HG03196 (cell line): ENCODE measurements at regions not wholly inside any gene's neighbourhood (a gene's known extent, or its start where the extent isn't known, plus 50 kb on each side); places are given as distances from the start of the nearest gene placed in this dataset.

Source experiments
- ATAC-seq: cut with Tn5 transposase; IDR thresholded peaks from one replicate; pipeline ENCODE4 v1.9.1; 2021; ENCODE audit not compliant: unreplicated experiment

DNA sequence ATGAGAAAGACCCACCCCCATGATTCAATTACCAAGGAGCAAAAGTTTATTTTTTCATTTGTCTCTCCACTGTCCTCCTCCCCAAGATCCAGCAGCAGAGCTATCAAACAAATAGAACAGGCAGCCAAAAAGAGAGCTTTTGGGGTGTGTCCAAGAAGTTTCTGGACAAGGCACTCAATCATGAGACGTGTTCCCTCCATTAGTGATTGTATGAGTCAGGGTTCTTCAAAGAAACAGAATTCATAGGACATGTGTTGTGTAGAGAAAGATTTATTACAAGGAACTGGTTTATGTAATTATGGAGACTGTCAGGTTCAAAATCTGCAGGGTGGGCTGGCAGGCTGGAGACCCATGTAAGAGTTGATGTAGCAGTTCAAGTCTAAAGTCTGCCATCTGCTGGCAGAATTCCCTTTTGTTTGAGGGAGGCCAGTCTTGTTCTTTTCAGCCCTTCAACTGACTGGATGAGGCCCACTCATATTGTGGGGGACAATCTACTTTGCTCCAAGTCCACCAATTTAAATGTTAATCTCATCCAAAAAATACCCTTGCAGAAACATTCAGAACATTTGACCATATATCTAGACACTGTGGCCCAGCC lies 248.1 kb upstream of the OPRM1 start:
- ATAC-seq: no peak

DNA sequence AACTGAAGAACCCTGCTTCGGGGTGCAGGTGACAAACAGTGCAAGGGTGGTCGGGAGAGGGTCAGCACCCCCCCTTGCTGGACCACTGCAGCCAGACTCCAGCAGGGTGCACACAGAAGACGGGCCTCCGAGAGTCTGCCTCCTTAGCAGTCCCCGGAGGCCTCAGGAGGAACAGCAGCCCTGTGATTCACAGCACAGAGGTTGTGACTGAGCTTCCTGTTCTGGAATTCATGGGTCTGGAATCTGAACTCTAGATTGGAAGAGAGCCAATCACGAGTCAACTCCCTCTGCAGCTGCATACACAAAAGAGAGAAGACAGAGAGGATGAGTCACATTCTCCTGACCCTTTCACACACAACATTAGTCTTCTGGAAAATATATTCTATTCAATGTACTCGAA lies 249.0 kb upstream of the OPRM1 start:
- ATAC-seq: no peak

DNA sequence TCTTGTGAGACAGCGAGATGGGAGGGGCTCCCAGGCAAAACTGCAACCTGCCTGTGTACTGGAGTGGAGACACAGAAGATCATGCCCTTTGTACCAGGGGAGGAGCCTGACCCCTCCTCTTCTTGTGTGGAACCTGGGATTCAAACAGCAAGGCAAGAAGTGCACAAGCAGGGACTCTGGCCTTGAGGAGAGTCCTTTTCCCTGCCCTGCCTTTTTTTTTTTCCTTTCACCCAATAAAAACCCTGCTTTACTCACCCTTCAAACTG lies 251.8 kb upstream of the OPRM1 start:
- no peak for ATAC-seq

DNA sequence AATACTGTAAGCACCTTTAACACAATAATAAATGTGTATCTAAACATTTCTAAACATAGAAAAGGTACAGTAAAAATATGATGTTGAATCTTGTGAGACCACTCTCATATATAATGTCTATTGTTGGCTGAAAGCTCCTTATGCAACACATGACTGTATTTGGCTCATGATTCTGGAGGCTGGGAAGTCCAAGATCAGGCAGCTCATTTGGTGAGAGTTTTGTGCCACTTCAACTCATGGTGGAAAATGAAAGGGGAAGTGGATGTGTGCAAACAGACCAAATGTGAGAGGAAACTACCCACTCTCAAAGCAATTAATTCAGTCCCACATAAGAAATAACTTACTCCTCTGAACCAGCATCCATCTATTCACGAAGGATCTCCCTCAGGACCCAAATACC lies 257.7 kb upstream of the OPRM1 start:
- ATAC-seq: no peak

DNA sequence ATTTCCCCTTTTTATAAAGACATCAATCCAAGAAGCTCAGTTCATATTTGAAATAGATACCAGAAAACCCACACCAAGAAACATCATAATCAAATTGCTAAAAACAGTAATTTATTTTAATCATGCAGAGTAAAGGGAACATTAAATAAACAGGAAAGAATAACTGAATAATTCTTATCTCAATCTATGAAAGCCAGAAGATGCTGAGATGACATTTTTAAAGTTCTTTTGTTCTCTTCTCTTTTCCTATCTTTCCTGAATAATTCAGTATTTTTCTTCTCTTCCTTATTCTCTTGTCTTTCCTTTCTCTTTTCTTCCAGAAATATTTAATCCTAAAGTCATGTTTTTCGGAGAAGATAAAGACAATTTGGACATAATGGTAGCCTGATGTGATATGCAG lies 259.0 kb upstream of the OPRM1 start:
- ATAC-seq: no peak

DNA sequence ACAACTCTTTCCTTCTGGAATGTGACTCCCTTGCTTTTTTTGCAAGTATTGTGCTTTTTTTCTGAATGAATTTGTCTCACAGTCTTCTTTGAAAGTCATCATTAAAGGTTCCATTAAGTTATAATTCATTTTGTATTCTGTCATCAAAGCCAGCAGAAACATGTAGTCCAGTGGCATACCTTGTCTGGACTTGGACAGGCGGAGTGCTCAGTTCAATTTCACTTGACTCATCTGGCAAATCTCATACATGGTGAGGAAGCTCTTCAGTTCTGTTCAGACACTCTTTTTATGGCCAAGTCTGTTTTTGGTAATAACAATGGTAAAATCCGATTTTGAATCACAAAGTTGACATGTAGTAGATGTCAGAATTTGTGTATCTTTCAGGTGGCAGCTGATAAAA lies 260.8 kb upstream of the OPRM1 start:
- ATAC-seq: no peak

DNA sequence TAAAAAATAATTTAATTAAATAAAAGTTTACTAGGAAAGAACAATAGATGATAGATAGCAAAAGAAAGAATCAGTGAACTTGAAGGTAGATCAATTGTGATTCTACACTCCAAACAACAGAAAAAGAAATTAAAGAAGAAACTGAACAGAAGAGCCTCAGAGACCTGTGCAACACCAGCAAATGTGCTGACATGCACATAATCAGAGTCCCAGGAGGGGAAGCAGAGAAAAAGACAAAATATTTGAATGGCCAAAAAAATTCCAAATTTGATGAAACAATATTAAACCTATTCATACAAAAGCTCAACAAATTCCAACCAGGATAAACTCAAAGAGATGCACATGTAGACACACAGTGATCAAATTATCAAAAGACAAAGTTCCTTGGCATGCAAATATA lies 267.5 kb upstream of the OPRM1 start:
- no peak for ATAC-seq

DNA sequence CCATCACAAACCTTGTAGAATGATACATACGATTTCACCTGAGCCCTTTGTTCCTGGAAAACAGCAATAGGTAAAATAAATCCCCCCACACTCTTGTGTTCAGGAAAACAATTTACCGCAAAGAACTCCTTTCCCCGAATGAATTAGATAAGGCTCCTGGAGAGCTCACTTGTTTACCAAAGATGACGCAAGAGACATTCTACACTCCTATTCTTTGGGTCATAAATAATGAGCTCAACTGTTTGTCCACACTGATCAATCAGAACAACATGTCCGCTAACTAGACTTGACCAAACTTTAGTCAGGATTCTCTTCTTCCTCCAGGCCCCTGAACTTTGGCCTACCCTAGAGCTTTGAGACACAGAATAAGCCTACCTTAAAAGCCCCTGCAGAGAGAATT lies 271.9 kb upstream of the OPRM1 start:
- ATAC-seq: no peak

DNA sequence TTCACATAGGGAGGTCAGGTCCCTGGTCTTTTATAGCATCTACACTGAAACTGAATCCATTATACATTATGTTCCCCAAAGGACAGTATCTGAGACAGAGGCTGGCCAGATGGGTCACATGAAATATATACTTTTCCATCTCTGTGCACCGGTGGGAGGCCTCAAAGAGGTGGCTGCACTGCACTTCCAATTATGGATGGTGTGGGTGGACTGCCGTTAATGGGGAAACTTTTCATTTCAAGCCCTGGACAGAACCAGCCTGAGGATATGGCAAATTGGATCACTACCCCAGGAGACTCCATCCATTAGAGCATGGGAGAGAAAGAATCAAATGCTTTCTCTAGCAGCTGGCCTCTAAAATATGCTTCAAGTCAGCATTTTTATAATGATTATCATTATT lies 280.5 kb upstream of the OPRM1 start:
- ATAC-seq: no peak

DNA sequence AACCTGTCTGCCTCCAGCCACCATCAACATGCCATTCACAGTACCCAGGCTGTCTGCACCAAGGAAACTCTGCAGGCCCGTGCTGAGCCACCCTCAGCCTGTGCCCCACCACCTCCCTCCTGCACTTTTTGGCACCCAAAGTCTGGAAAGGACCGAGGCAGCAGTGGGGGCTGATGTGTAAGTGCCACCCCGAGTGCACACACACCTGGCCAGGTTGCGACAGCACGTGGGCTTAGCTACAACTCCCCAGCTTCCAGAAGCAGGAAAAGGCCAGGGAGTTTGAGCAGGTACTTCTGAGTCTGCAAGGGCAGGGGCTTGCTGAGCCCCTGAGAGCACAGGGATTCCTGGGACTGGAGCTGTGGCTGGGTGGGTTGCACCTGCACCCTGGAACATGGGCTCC lies 303.3 kb upstream of the OPRM1 start:
- ATAC-seq: no peak

DNA sequence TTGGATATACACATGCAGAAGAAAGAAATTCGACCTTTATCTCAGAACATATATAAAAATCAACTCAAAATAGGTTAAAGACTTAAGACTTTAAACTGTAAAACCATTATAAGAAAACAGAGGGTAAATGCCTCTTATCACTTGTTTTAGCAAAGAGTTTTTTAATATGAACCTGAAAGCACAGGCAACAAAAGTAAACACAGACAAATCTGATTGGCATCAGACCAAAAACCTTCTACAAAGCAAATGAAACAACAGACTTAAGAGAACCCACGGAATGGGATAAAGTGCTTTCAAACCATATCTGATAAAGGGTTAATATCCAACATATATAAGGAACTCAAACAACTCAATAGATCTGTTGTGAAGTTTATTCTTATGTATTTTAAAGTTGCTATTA lies 309.9 kb upstream of the OPRM1 start:
- ATAC-seq: no peak

DNA sequence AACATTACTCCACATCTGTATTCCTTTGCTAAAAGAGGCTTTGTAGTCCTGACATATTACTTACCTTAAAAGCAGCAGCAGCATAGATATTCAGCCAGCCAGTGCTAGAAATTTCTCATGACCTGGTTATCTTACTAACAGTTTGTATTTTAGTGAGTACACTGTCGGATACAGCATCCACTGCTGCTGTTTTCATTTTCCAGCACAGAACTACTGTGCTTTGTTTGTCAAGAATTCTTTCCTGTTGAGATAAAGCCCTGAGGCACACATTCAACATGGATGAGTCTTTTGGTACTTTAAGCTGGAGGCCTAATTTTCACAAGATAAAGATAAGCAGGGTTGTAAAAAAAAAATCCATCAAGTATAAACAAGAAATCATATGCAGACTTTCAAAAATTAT lies 311.2 kb upstream of the OPRM1 start:
- ATAC-seq: no peak

DNA sequence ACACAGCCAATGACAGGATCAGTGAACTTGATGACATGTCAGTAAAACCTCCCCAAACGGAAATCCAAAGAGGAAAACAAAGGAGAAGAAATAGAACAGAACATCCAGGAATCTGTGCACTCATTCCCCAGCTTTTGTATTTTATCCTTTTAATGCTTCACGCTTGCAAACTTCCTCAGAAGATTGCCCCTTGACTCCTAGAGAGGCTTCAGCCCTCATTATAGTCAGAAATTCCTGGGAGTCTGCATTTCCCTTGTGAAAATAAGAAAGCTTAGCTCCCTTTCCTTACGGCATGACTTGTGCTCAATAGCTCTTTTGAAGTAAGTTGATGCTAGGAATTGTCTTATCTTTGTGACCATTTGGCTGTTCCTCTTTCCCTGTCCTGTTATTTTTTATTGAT lies 313.6 kb upstream of the OPRM1 start:
- ATAC-seq: no peak

DNA sequence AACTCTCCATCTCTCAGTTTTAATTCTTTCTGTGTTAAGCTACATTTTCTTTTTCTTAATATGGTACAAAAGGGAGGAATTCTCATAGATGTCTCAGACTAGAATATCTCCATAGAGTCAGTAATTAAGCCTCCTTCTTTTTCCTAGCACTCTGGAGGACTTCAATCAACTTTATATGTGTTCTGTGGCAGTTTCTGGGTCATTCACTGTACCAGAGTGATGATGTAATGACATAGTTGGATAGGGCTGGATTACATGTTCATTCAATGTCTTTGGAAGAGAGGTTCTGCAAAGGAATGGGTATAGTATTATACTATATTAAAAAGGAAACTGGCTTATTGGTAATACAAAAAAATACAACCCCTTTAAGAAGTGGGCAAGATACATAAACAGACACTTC lies 318.3 kb upstream of the OPRM1 start:
- no peak for ATAC-seq

DNA sequence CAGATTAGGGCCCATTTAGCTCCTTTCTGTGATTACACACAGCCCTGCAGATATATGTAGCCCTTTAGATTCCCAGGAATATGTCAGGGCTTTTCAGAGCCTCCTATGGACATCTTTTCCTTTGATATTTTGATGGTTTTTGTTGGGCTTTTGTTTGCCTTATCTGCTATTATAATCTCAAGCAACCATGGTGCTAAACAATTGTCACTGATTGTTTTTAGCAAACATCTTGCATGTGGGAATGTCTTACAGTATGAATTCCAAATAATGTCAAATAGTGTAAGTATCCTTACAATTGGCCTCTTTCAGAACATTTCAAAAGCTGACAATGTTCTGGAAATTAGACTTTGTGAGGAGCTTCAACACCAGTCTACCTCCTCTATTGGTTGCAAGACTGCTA lies 333.6 kb upstream of the OPRM1 start:
- no peak for ATAC-seq

DNA sequence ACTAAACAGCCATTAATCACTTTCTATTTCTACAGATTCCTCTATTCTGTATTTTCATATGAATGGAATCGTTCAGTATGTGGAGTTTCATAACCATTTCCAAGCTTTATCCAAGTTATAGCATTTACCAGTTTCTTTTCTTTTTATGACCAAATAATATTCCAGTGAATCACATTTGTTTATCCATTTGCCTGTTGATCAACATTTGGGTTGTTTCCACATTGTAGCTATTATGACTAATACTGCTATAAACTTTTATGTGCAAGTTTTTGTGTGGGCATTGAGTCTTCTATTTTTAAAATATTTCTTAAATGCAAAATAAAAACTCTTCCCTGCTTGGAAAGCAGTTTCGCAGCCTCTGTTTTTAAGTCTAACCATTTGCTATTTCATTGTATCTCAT lies 336.4 kb upstream of the OPRM1 start:
- ATAC-seq: no peak

DNA sequence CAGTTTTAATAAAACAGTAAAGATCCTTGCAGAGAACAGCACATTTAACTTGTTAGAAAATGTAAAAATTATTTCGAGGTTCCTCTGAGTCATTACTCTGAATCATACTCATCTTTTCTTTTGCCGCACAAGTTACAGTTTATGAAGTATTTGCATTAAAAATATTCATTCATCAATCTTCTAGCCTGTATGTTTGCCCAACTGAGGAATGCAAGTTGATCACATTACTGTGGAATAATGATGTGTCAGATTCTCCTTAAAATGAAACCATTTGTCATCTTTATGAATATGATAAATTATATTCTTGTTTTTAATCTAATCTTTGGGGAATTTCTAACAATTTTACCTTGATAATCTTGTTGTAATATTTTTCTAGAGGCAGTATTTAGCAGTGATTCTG lies 340.4 kb upstream of the OPRM1 start:
- no peak for ATAC-seq

DNA sequence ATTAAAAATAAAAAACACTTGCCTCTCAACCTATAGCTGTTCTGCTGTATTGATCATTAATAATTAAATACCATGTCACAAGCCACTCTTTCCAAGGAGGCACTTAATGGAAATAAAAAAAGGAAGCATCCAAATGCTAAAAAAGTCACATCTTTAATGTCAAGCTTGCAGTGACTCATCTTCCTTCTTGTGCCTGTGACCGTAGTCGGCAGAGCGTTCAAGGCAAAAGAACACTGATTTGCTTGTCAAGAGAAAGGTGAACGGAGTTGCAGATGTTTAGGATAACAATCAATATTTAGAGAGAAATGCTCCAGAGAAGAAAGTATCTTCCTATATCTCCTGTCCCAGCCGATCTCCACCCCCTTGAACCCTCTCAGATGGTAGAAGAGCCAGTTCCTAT lies 341.0 kb upstream of the OPRM1 start:
- ATAC-seq: no peak

DNA sequence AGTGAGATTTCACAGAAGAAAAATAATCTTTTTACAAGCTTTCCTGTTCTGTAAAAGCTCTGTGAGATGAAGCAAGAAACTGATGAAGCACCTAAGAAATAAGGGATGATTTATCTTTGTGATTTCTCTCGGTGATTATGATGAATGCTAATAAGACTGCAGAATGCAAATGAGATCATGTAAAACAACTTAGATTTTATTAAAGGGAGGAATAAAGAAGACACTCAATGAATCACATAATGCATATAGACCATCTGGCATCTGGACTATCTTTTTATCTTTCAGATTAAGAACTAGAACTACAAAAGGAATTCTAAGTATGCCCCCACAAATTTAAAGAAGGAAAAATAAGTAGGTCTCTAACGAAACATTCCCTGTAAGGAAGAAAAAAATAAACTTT lies 361.5 kb upstream of the OPRM1 start:
- ATAC-seq: no peak

DNA sequence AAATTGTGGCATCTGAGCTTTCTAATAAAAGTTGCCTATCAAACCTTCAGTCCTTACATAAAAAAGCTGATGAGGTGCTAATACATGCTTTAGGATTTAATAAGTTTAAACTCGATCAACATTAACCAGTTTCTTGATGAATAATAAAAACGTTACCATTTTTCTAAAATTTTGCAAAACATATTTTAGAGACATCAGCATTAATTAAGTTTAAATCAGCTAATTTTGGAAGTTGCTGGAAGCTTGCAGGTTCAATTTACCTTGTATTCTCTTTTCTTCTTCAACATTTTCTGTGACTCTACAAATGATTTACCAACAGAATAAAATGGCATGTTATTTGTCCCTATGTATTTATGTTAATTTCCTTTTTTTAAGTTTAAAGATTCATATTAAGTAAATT lies 365.3 kb upstream of the OPRM1 start:
- ATAC-seq: no peak

DNA sequence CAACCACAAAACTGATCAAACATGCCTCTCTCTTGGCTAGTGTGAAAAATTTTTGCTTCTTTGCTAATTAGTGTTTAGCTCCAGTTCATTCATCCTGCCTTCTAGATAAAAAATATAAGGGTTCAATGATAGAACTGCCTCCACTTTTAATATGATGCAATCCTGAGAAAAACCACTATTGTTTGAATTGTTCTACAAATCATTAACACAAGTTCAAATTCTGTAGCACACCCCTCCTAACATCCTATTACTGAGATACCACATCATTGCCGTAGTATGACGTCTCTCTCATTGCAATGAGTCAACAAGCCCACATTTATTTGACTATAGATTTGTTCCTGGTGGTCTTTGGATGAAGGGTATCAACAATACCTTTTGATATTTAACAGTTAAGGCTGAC lies 365.8 kb upstream of the OPRM1 start:
- no peak for ATAC-seq

DNA sequence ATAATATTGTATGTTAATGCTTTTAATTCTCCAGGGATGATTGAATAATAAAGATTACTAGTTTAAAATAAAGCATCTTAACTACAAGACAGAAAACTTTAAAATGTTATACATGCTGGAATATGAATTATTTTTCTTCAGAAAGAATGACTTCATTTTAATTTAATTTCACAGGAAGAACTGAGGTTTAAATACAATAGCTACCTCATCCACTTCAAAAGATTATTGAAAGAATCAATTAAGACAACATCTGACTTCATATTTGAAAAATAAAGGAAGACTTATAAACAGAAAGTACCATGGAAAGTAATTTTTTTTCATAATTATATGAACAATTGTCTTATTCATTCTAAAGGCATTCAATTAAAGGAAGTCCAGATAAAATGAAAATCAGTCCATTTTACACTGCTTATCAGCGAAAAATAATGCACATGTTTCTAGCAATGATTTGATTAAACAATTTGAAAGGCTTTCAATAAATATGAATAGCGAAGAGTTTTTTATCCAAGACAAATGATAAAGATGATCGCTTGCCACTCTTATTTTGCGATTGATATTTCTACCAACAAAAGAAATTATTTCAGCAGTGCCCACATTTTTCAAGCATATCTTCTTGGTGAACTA lies 368.5 kb upstream of the OPRM1 start:
- no peak for ATAC-seq

DNA sequence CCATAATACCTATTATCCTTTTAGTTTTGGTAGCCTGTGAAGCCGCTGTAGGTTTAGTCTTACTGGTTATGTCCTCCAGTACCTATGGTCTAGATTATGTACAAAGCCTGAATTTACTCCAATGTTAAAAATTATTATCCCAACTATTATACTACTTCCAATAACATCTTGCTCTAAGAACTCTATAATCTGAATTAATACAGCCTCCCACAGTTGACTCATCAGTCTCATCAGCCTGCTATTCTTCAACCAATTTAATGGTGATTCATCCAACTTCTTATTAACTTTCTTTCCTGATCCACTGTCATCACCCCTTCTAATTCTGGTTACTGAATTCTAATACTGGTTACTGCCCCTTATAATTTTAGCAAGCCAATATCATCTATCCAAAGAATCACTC lies 370.3 kb upstream of the OPRM1 start:
- no peak for ATAC-seq

DNA sequence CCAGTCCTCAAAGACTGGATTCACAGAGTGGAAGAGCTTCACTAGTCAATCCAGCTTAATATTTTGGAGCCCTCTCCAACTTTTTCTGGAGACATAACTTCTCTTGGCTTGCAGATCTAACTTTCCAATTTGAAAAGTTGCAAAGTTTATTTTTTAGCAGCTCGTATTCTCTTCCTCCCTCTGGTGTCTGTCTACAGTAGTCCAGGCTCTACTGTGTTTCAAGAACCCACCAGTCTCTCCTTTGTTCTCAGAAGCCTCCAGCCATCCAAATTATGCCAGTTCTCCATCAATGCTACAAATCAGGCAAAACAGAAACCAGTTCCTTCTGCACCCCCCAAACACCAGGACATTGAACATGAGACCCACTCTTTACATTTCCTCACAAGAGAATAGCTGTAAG lies 376.1 kb upstream of the OPRM1 start:
- no peak for ATAC-seq
